Central memory CD8-positive, alpha-beta T cell (primary cell): ENCODE measurements at regions not wholly inside any gene's neighbourhood (a gene's known extent, or its start where the extent isn't known, plus 50 kb on each side); places are given as distances from the start of the nearest gene placed in this dataset.

Experiments
- ATAC-seq: fragments of 150-1000 bp; cut with Tn5 transposase; replicated peaks from 2 replicates; pipeline ENCODE4 v1.10.0; 2022; ENCODE audit warnings: mild to moderate bottlenecking, moderate FRiP score, moderate number of reproducible peaks; ENCODE audit not compliant: poor library complexity, severe bottlenecking; ENCODE audit errors: extremely low read depth
- DNase-seq, 2 donors: peaks; one replicate each; pipeline ENCODE4 v3.0.0; 2021; ENCODE audit warnings: low spot score in 2 of 2
- H3K27ac Mint-ChIP-seq: one replicate; pipeline ENCODE4 v1.8.0; 2022; ENCODE audit warnings: low read depth, mild to moderate bottlenecking, moderate library complexity, mixed read lengths
- H3K27me3 Mint-ChIP-seq: one replicate; pipeline ENCODE4 v1.8.0; 2022; ENCODE audit warnings: mixed read lengths
- H3K36me3 Mint-ChIP-seq: one replicate; pipeline ENCODE4 v1.8.0; 2022; ENCODE audit warnings: mild to moderate bottlenecking, moderate library complexity, mixed read lengths; ENCODE audit not compliant: insufficient read depth
- H3K4me1 Mint-ChIP-seq: one replicate; pipeline ENCODE4 v1.8.0; 2022; ENCODE audit warnings: mixed read lengths
- H3K4me3 Mint-ChIP-seq: one replicate; pipeline ENCODE4 v1.8.0; 2022; ENCODE audit warnings: mild to moderate bottlenecking, moderate library complexity, mixed read lengths
- H3K9me3 Mint-ChIP-seq: one replicate; pipeline ENCODE4 v1.8.0; 2022; ENCODE audit warnings: mixed read lengths

GRCh38 chr1:232553050-232553754 lies 76.7 kb downstream of the SIPA1L2 start:
- DNase-seq = no peak

GRCh38 chr1:232551386-232551785 lies 78.5 kb downstream of the SIPA1L2 start:
- H3K27me3 Mint-ChIP-seq = peaks cover 7% of the 10 kb centered on the region
- DNase-seq = no peak
- no peaks in the 10 kb centered on the region for H3K9me3 Mint-ChIP-seq
- H3K27ac Mint-ChIP-seq = no peak overlapping the region
- no peak overlapping the region for H3K4me3 Mint-ChIP-seq
- H3K4me1 Mint-ChIP-seq = peaks cover 4% of the 10 kb centered on the region
- no peak for ATAC-seq
- peaks cover 2% of the 10 kb centered on the region for H3K36me3 Mint-ChIP-seq

More at GRCh38 chr1:232553050-232553754, 76.7 kb downstream of the SIPA1L2 start:
- Mint-ChIP-seq H3K4me3 (no peak overlapping the region), H3K27me3 (peaks cover 7% of the 10 kb centered on the region), H3K36me3 (peaks cover 2% of the 10 kb centered on the region), H3K9me3 (no peaks in the 10 kb centered on the region), H3K27ac (no peak overlapping the region), H3K4me1 (peaks cover 9% of the 10 kb centered on the region)
- ATAC-seq = no peak

GRCh38 chr1:232550007-232550406 lies 79.9 kb downstream of the SIPA1L2 start:
- DNase-seq (no peak), ATAC-seq (no peak)
- H3K27me3 Mint-ChIP-seq = peaks cover 7% of the 10 kb centered on the region
- no peak overlapping the region for H3K4me3 Mint-ChIP-seq
- no peak overlapping the region for H3K27ac Mint-ChIP-seq
- peaks cover 2% of the 10 kb centered on the region for H3K36me3 Mint-ChIP-seq
- H3K4me1 Mint-ChIP-seq = peaks cover 4% of the 10 kb centered on the region
- no peaks in the 10 kb centered on the region for H3K9me3 Mint-ChIP-seq

- Mint-ChIP-seq H3K27me3 (peaks cover 7% of the 10 kb centered on the region), H3K4me3 (no peak overlapping the region)
These were observed 81.2 kb downstream of the SIPA1L2 start for GRCh38 chr1:232548691-232549090.

GRCh38 chr1:232547938-232548484 lies 81.9 kb downstream of the SIPA1L2 start:
- Mint-ChIP-seq H3K27ac (no peak overlapping the region), H3K4me3 (no peak overlapping the region), H3K36me3 (no peaks in the 10 kb centered on the region), H3K27me3 (peaks cover 7% of the 10 kb centered on the region), H3K4me1 (peaks cover 4% of the 10 kb centered on the region), H3K9me3 (no peaks in the 10 kb centered on the region)
- DNase-seq (no peak), ATAC-seq (no peak)

More at GRCh38 chr1:232548691-232549090, 81.2 kb downstream of the SIPA1L2 start:
- peaks cover 4% of the 10 kb centered on the region for H3K4me1 Mint-ChIP-seq
- ATAC-seq (no peak), DNase-seq (no peak)
- H3K36me3 Mint-ChIP-seq = no peaks in the 10 kb centered on the region
- no peaks in the 10 kb centered on the region for H3K9me3 Mint-ChIP-seq
- no peak overlapping the region for H3K27ac Mint-ChIP-seq

- no peak overlapping the region for H3K27ac Mint-ChIP-seq
- ATAC-seq (no peak), DNase-seq (no peak)
- H3K4me3 Mint-ChIP-seq = no peak overlapping the region
- H3K9me3 Mint-ChIP-seq = no peaks in the 10 kb centered on the region
- no peaks in the 10 kb centered on the region for H3K27me3 Mint-ChIP-seq
- peaks cover 2% of the 10 kb centered on the region for H3K4me1 Mint-ChIP-seq
- H3K36me3 Mint-ChIP-seq = no peaks in the 10 kb centered on the region
These were observed 87.0 kb downstream of the SIPA1L2 start for GRCh38 chr1:232542633-232543593.

GRCh38 chr1:232538943-232539302 lies 91.0 kb downstream of the SIPA1L2 start:
- peaks cover 6% of the 10 kb centered on the region for H3K4me1 Mint-ChIP-seq
- H3K27ac Mint-ChIP-seq = no peak overlapping the region
- H3K27me3 Mint-ChIP-seq = no peaks in the 10 kb centered on the region
- H3K4me3 Mint-ChIP-seq = no peak overlapping the region
- H3K9me3 Mint-ChIP-seq = no peaks in the 10 kb centered on the region
- no peaks in the 10 kb centered on the region for H3K36me3 Mint-ChIP-seq
- no peak for DNase-seq
- no peak for ATAC-seq

- no peak overlapping the region for H3K27ac Mint-ChIP-seq
- H3K9me3 Mint-ChIP-seq = no peaks in the 10 kb centered on the region
- H3K4me3 Mint-ChIP-seq = no peak overlapping the region
- peaks cover 1% of the 10 kb centered on the region for H3K36me3 Mint-ChIP-seq
- DNase-seq = no peak
- peaks cover 6% of the 10 kb centered on the region for H3K4me1 Mint-ChIP-seq
- H3K27me3 Mint-ChIP-seq = no peaks in the 10 kb centered on the region
- no peak for ATAC-seq
These were observed 91.5 kb downstream of the SIPA1L2 start for GRCh38 chr1:232538224-232538942.

GRCh38 chr1:232534552-232535517 lies 95.1 kb downstream of the SIPA1L2 start:
- no peaks in the 10 kb centered on the region for H3K9me3 Mint-ChIP-seq
- H3K4me3 Mint-ChIP-seq = no peak overlapping the region

GRCh38 chr1:232533328-232533727 lies 96.6 kb downstream of the SIPA1L2 start:
- Mint-ChIP-seq H3K4me1 (peaks cover 30% of the 10 kb centered on the region), H3K9me3 (no peaks in the 10 kb centered on the region), H3K4me3 (no peak overlapping the region), H3K36me3 (peaks cover 4% of the 10 kb centered on the region), H3K27me3 (no peaks in the 10 kb centered on the region), H3K27ac (no peak overlapping the region)
- ATAC-seq = no peak
- no peak for DNase-seq

More at GRCh38 chr1:232534552-232535517, 95.1 kb downstream of the SIPA1L2 start:
- no peak for ATAC-seq
- DNase-seq = no peak
- H3K27ac Mint-ChIP-seq = no peak overlapping the region
- no peaks in the 10 kb centered on the region for H3K27me3 Mint-ChIP-seq
- peaks cover 19% of the 10 kb centered on the region for H3K4me1 Mint-ChIP-seq
- peaks cover 1% of the 10 kb centered on the region for H3K36me3 Mint-ChIP-seq

GRCh38 chr1:232532901-232533300 lies 97.0 kb downstream of the SIPA1L2 start:
- H3K4me1 Mint-ChIP-seq = peaks cover 31% of the 10 kb centered on the region
- H3K9me3 Mint-ChIP-seq = no peaks in the 10 kb centered on the region
- no peak overlapping the region for H3K27ac Mint-ChIP-seq
- no peak overlapping the region for H3K4me3 Mint-ChIP-seq
- no peak for DNase-seq
- no peak for ATAC-seq
- peaks cover 4% of the 10 kb centered on the region for H3K36me3 Mint-ChIP-seq
- H3K27me3 Mint-ChIP-seq = no peaks in the 10 kb centered on the region
